Panc1 (cell line): ENCODE measurements at regions not wholly inside any gene's neighbourhood (a gene's known extent, or its start where the extent isn't known, plus 50 kb on each side); places are given as distances from the start of the nearest gene placed in this dataset.

Source experiments
- ATAC-seq: fragments of 200-7000 bp; cut with Tn5 transposase; 2 replicates; pipeline ENCODE4 v1.9.1; 2020; ENCODE audit warnings: mild to moderate bottlenecking, moderate library complexity
- BruUV-seq: library from RNA; stranded (reverse); fragments of 400-500 nt; replicated peaks from 2 replicates; lab custom pipeline; 2021; lab: Mats Ljungman, UMichigan
- CTCF ChIA-PET: fragments of 300-600 bp; sonication (Branson Sonifier 250); formaldehyde crosslinking; loops from one replicate; lab custom pipeline; 2022; ENCODE audit warnings: antibody characterized with exemption; lab: Charles Lee
- POLR2A ChIA-PET: fragments of 300-600 bp; sonication (Branson Sonifier 250); formaldehyde crosslinking; loops from one replicate; lab custom pipeline; 2022; ENCODE audit warnings: antibody characterized with exemption; lab: Charles Lee
- DNase-seq: peaks from one replicate; pipeline ENCODE4 v3.0.0-alpha.2; 2010; ENCODE audit warnings: low read depth, low spot score
- H3K27ac ChIP-seq: 2 replicates; pipeline ENCODE4 v1.5.1; 2011; ENCODE audit warnings: mild to moderate bottlenecking, low read length, inconsistent platforms
- H3K27me3 ChIP-seq: fragments of 200-500 bp; sonication (Bioruptor generic); 2 replicates; pipeline ENCODE4 v1.6.0; 2014; ENCODE audit warnings: low read length, inconsistent platforms; ENCODE audit not compliant: control insufficient read depth, insufficient read depth
- H3K36me3 ChIP-seq: fragments of 200-500 bp; sonication (Bioruptor generic); 2 replicates; pipeline ENCODE4 v1.5.1; 2014; ENCODE audit warnings: inconsistent platforms, mild to moderate bottlenecking, low read length, moderate library complexity; ENCODE audit not compliant: control insufficient read depth, insufficient read depth
- H3K4me1 ChIP-seq: 2 replicates; pipeline ENCODE4 v1.5.1; 2011; ENCODE audit warnings: inconsistent platforms, mild to moderate bottlenecking, low read length, moderate library complexity; ENCODE audit not compliant: control insufficient read depth, insufficient read depth
- H3K4me3 ChIP-seq, 2 experiments: 2 replicates each; pipeline ENCODE4 v1.5.1; 2011 to 2012; ENCODE audit warnings: low read depth in 2 of 2, low read length in 2 of 2, mild to moderate bottlenecking in 2 of 2, inconsistent platforms in 1 of 2, moderate library complexity in 1 of 2
- H3K9me3 ChIP-seq: fragments of 200-500 bp; sonication (Bioruptor generic); 2 replicates; pipeline ENCODE4 v1.5.1; 2014; ENCODE audit warnings: low read depth, mild to moderate bottlenecking, inconsistent platforms, low read length, moderate library complexity; ENCODE audit not compliant: control insufficient read depth, insufficient read depth
- CTCF ChIP-seq: fragments of 450-650 bp; IDR thresholded peaks from 2 replicates; pipeline ENCODE4 v1.5.1; 2017; ENCODE audit warnings: mild to moderate bottlenecking
- POLR2AphosphoS5 ChIP-seq: IDR thresholded peaks from 2 replicates; pipeline ENCODE4 v1.6.1; 2012; ENCODE audit warnings: mild to moderate bottlenecking, low read depth, low read length, moderate library complexity
- REST ChIP-seq, 2 experiments: IDR thresholded peaks; 2 replicates each; pipeline ENCODE4 v1.6.1; 2011 to 2012; ENCODE audit warnings: low read depth in 2 of 2, control low read depth in 1 of 2, low read length in 1 of 2, mild to moderate bottlenecking in 1 of 2, moderate library complexity in 1 of 2; ENCODE audit not compliant: insufficient read depth in 1 of 2
- SIN3A ChIP-seq: IDR thresholded peaks from 2 replicates; pipeline ENCODE4 v1.6.1; 2012; ENCODE audit warnings: low read depth, mild to moderate bottlenecking, low read length, moderate library complexity, borderline replicate concordance; ENCODE audit not compliant: insufficient read depth
- TCF7L2 ChIP-seq: IDR thresholded peaks from 2 replicates; pipeline ENCODE4 v1.6.1; 2011; ENCODE audit warnings: mild to moderate bottlenecking, low read depth, low read length, inconsistent platforms
- in situ Hi-C: cut with HindIII; loops from 2 replicates; pipeline ENCODE4 v1.10.0; 2016; ENCODE audit warnings: low sequenced_read_pairs, low pct_unique_long_range_greater_than_20kb
- intact Hi-C: fragments of 100-400 bp; cut with micrococcal nuclease; formaldehyde crosslinking; loops from one replicate; pipeline ENCODE4 v1.10.0; 2022; ENCODE audit not compliant: unreplicated experiment

- CTCF ChIA-PET, result no interaction called here
- in situ Hi-C loops (no loop called here), intact Hi-C loops (no loop called here)
- DNase-seq, result no peak
- TF ChIP-seq POLR2AphosphoS5, result no peak
- TF ChIP-seq REST (IDR thresholded peaks at IDR 0.05; ENCODE audit: insufficient read depth in 1 of 2, low read depth in 2 of 2, low read length in 1 of 2), result no peak
- no peak for TF ChIP-seq TCF7L2
- no peak for TF ChIP-seq CTCF
- TF ChIP-seq SIN3A, result no peak
- BruUV-seq, result no TSS peak
- no peaks in the 10 kb centered on the region for H3K4me1 ChIP-seq
- no peak for ATAC-seq
- H3K36me3 ChIP-seq, result no peaks in the 10 kb centered on the region
- no peak overlapping the region for H3K27ac ChIP-seq
- no peaks in the 10 kb centered on the region for H3K27me3 ChIP-seq
- POLR2A ChIA-PET, result no interaction called here
- H3K9me3 ChIP-seq, result no peaks in the 10 kb centered on the region
- H3K4me3 ChIP-seq, result no peak overlapping the region
These were observed 926.9 kb downstream of the FAT4 start for GRCh38 chr4:126241634-126242033.

- no TSS peak for BruUV-seq
- POLR2A ChIA-PET, result no interaction called here
- CTCF ChIA-PET, result no interaction called here
These were observed 928.1 kb downstream of the FAT4 start for GRCh38 chr4:126242679-126243390.

More at GRCh38 chr4:126242679-126243390, 928.1 kb downstream of the FAT4 start:
- no peak for ATAC-seq
- Histone ChIP-seq H3K27ac (no peak overlapping the region), H3K4me1 (no peaks in the 10 kb centered on the region), H3K4me3 (no peak overlapping the region), H3K27me3 (no peaks in the 10 kb centered on the region), H3K36me3 (no peaks in the 10 kb centered on the region), H3K9me3 (no peaks in the 10 kb centered on the region)
- in situ Hi-C loops, result no loop called here
- no peak for DNase-seq
- intact Hi-C loops, result no loop called here
- TF ChIP-seq TCF7L2 (no peak), CTCF (no peak), REST (IDR thresholded peaks at IDR 0.05; ENCODE audit: insufficient read depth in 1 of 2, low read depth in 2 of 2, low read length in 1 of 2) (no peak), SIN3A (no peak), POLR2AphosphoS5 (no peak)
